Activated CD4-positive, alpha-beta T cell treated with anti-CD3 and anti-CD28 coated beads, Interleukin-2, amount 50 U/mL, for 16 hours (primary cell): ENCODE measurements at regions not wholly inside any gene's neighbourhood (a gene's known extent, or its start where the extent isn't known, plus 50 kb on each side); places are given as distances from the start of the nearest gene placed in this dataset.

Source experiments
- DNase-seq: peaks from one replicate; pipeline ENCODE4 v3.0.0-alpha.2; 2020

DNA sequence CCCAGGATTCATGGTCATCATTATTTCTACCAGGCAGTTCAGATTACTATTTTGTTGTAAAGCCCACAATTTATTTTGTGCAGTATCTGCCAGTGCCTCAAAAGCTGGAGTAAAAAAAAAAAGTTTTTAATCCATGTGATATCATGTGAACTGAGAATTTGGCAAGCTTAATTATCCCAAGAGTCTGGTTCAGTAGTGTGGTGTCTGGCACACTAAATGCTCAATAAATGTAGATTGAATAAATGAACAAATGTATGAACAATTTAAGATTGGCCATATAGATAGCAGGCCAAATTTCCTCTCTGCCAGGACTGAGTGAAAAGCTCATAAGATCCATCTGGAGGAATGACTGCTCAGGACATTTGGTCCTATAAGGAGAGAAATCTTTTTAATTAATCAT lies 533.0 kb downstream of the TLE1 start:
- DNase-seq: no peak

DNA sequence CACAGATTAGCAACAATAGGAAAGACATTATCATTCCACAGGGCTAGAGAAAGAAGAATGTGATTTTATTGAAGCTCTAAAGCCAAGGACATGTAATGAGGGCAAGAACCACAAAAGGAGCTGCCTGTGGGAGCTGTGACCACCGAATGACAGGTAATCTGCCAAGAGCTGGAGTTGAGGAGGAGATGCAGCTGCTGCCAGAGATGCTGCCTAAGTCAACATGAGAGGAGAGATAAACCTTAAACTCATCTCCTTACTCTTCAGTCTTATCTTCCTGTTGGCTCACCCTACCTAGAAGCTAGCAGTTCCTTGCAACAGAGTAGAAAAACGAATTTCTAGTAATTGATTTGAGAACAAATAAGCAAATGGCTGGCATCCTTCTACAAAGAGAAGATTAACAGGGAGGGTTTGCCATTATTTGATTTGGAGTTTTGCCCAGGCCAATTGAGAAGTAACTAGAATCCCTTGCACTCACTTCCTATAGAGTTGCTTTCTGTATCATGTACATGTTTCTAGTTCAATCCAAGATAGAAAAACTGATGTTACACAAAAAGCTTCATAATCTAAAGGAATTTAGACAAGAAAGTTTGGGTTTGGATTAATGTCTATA lies 539.2 kb downstream of the TLE1 start:
- no peak for DNase-seq

DNA sequence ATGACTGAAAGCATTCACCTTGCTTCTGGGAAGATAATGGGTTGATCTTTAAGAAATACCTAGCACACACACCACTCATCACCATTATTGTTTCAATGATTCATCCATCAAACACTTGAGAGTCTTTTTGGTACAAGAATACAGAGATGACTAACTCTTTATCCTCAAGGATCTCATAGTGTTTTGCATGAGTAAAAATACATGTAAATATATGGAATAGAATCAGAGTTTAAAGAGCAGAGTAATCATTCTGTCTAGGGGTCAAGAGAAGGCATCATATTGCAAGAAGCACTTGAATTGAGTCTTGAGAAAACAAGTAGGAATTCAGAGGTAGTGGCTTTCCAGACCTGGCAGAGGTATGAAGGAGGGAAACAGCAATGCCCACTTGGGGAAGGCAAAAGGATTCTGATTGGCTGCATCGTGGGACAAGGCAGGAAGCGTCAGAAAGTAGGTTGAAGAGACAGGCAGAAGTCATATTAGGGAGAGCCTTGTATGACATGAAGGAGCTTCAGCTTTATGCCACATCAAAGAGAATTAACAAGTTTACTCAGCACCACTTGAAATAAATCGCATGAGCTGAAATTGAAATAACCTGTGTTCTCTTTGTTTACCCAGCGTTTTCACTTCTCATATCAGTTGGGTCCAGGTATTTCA lies 542.5 kb downstream of the TLE1 start:
- no peak for DNase-seq

DNA sequence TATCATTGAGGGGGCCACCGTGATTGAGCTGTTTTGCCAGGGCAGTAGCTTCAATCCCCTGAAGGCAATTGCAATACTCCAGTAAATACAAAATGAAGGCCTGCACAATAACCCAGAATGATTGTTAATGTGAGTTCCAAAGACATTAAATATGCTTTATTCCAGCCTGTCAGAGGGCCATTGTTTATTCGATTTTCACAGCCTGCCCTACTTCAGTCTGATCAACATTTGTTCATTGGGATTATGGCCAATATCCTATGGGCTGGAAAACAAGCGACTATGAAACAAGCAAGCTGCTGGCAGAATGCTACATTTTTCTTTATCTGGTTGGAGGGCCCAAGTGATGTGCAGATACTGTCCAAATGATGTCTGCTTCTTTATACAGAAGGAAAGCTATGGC lies 543.1 kb downstream of the TLE1 start:
- DNase-seq: no peak

DNA sequence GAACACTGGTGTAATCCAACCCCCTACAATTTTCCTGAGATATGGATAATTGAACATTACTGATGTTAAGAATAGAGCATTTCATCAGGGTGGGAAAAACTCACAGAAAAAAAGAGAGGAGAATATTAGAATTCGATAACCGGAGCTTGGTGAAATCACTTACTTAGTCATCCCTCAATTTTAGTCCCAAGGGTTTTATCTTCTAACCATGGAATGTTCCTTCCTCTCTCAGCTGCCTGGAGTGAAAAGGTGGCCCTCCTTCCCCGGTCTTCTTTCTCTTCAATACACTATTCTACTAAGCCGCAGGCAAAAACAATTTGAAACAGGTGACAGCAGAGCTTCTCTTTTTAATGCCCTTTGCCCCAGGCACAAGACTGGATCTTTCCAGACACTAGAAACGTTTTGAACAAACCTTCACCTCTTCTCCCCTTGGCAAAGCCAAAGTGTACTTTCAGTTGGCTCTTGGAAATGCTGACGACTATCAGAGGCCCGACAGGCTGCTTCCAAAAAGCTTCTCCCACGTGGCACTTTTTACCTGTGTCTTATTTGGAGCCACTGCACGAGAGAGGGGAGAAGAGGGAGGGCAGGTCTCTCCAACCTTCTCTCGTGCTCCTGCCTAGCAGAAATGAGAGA lies 543.9 kb downstream of the TLE1 start:
- no peak for DNase-seq

DNA sequence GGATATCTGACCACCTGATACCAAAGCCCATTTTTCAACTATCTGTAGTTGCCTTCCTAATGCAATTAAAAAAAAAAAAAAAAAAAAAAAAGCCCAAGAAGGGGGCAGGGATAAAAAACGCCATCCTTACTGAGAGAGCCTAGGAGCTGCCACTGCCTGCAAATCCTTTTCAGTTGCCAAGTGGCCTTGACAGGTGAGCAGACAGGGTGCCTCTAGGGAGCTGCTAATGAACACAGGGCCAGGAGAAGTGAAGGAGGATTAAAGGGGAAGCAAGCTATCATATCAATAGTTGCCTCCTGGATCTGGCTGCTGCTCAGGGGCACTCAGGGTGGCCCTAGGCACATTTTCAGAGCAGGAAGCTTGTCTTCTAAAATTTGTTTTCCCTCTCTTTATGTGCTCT lies 547.4 kb downstream of the TLE1 start:
- no peak for DNase-seq

DNA sequence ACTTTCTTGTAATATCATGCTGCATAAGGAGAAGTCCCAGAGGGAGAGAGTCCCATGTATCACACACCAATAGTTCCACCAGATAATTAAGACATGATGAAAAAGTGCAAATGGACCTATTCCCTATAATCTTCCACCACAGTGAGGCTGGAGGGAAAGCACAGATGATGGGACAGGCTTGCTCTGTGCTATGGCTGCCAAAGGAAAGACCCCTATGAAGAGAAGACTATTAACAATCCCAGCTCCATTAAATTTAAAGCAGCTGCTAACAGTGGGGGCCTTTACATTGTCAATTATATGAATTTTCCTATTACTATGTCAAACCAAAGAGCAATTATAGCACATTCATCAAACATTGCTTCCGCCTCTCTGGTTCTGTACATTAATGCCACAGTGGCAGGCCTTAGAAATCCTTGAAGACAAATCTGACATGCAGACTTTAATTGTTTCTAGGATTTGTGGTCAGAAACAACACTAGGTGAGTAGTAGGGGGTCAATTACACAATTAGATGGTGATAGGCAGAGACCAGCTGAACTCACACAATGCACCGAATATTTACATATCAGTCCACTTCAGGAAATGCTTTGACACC lies 551.3 kb downstream of the TLE1 start:
- no peak for DNase-seq

DNA sequence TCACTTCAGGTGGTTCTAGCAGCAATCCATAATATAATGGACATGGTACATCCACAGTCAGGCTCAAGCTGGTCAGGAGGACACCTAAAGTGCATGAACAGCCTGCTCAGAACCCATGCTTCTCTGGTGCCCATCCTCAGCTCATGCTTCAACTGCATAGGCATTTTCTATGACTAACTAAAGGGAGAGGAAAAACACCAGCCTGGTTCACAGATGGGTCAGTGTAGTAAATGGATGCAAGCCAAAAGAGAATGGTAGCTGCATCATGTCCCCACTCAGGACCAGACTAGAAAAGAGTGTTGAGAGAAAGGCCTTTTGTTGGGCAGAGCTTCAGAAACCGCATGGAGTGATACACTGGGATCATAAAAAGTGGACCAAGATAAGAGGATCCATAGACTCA lies 556.6 kb downstream of the TLE1 start:
- DNase-seq: no peak

DNA sequence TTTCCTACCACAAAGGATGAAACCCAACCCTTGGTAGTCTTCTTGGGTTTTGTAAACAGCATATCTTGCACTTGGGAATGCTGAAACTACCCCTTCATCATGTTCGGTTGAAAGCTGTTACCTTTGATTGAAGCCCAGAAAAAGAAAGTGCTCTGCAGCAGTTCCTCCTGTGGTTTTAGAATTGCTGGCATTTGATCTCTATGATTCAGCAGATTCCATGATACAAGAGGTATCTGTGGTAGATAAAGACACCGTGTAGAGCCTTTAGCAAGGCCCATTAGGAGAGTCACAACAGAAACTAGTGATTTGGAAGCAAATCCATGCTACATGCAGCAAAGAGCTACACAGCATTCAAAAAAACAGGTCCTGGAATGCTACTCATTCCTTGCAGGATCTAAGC lies 557.0 kb downstream of the TLE1 start:
- no peak for DNase-seq

DNA sequence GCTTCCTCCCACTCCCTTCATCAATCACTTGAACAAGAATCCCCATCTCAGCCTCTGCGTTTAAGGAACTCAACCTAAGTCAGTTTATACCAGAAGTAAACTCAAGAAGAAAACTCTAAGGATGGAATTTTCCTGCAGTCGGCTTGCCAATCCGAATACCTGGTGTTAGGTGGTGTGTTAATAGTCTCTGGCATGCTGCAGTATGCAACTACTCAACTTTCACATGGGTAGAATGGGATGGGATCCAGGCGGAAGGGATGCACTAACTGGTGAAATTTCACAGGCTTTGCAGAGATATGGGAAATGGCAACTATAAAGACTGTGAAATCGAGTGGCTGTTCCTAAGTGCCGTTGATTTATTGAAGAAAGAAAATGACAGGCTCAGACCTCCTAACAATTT lies 560.6 kb downstream of the TLE1 start:
- no peak for DNase-seq

DNA sequence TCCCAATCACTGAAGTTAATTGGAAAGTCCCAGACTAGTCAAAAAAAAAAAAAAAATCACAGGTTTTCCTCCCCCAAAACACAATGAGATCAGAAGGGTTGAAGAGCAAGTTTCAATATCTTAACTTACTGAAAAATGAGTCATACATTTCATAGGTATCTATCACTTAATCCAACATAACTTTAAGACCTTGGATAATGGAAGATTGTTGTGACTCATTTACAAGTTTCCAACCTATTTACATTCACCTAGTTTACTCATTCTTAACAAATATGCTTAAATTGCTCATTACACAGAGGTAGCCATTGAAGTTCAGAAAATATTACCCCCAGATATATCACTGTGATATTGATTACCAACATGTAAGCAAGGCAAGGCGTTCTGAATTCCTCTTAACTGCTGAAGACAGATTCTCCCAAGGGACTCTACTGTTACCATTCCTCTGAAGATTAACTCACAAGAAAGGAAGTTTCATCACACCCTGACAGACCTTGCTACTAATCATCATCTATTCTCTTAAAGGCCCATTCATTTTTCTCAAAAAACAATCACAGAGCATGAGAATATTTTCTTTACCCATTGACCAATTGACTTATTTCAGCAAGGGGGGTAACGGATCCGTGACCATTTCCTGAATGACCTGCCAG lies 563.8 kb downstream of the TLE1 start:
- no peak for DNase-seq

DNA sequence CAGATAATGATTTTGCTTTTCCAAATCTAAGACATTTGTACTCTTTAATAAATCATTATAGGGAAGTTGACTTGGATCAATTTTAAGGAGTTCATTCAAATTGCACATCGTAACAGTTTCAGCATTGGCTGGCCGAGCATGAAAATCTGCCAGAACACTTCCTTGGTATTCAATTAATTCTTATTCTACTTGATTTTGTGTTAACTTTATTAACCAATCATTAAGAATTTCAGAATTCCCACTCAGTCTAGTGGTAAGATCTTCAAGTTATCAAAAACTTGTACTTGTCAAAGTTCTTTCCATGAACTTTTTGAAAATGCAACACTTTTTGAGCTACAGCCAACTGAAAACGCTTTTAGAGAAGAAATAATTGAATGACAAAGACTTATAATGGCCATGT lies 565.8 kb downstream of the TLE1 start:
- no peak for DNase-seq

DNA sequence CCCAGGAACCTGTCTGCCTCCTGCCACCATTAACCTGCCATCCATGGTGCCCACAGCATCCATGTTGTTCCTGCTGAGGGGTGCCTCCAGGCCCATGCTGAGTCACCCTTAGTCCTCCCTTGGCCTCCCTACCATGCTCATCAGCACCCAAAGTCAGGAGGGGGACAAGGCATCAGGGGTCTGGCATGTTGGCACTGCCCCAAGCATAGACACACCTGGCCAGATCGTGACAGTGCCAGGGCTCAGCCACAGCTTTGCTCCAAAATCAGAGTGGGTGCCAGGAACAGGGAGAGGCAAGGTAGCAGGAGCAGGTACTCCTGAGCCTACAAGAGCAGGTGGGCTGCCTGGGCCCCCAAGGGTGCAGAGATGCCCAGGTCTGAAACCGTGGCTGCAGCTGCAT lies 566.6 kb downstream of the TLE1 start:
- no peak for DNase-seq

DNA sequence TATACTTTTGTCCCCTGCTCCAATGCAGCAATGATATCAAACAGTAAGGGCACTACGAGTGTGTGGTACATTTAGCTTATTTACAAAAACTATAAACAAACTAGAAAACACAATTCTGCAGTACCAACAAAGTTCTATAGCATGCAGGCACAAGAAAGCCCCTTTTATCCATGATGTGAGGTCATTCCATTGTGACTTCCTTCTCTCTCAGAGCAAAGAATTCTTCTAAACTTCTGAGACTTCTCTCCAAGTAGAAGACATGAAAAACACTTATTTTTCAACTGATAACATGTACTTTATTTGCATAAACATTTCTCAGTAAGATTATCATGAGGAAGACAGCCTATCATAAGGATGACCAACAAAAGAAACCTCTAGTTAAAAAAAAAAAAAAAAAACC lies 569.8 kb downstream of the TLE1 start:
- DNase-seq: no peak

DNA sequence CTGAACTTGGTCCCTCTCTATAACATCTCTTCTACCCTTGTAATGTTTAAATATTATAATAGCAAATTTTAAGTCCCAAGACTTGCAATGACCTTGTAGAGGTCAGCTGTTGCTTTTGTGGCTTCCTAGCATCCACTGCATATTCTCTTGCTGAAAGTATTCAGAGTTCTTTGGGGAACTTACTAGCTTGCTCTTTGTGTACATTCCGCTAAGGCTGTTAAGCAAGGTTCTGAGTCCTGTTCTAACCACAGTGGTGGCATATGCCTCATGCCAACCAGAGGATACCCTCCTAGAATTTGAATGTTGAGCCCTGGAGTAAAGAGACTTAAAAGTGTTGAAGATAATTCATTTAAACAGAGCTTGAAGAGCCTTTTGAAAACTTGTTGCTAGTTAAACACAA lies 570.9 kb downstream of the TLE1 start:
- no peak for DNase-seq

DNA sequence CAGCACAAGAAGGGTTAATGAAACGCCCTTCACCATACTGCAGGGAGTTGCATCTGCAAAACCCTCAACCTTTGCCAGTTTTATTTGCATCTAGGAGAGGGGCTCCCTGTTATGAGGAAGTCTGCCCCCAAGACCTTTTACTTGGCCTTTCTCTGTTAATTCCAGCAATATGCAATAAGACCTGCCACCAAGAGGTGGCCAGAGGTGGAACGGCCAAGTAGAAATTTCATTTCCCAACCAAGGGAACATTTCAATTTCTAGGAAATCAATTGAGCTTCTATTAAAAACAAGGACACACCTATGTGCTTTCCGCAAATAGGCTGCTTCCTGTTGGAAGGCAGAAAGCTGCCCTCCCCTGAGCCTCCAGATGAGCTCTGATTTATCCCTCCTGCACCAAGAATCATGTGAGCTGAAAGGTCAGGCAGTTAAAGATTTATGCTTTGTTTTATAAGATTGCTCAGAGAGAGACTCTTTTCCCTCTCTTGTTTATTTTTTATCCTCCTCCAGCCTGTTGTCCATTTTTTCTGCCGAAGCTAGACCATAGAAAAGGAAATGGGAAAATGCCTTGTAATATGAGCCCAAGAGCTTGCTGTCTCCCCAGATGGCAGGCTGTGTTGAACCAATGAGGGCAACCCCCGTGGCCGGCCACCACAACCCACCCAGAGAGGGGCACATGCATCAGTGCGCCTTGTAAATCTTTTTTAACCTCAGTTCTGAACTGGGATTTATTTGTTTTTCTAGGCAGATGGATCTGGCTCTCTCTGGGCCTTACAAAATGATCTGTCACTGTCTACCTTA lies 572.8 kb downstream of the TLE1 start:
- no peak for DNase-seq

DNA sequence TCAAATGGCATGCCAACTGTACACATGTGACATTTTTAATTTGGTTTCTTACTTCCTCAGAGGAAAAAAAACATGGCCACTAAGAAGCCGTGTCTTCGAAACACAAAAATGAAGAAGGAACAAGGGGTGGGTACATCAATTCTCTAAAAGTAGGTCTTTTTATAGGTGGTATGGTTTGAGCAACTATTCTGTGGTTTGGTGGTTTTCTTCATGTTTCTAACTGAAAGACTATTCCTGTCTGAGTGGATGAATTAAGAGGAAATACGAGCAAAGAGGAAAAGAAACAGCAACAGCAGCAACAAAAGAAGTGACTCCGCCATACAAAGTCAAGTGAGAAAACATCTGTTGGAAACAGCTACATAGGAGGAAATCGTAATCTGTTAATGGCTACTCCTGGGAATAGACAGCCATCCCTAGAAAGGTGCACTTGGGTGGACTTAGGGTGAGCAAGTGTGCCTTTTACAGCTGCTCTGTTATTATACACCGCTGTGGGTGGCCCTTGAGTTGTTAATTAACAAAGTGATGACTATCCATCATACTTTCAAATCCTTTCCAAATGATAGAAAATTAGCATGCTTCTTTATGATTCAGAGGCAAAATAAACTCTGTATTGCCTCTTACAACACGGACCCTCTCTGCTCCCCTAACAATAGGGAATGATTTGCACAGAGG lies 575.8 kb downstream of the TLE1 start:
- DNase-seq: no peak

DNA sequence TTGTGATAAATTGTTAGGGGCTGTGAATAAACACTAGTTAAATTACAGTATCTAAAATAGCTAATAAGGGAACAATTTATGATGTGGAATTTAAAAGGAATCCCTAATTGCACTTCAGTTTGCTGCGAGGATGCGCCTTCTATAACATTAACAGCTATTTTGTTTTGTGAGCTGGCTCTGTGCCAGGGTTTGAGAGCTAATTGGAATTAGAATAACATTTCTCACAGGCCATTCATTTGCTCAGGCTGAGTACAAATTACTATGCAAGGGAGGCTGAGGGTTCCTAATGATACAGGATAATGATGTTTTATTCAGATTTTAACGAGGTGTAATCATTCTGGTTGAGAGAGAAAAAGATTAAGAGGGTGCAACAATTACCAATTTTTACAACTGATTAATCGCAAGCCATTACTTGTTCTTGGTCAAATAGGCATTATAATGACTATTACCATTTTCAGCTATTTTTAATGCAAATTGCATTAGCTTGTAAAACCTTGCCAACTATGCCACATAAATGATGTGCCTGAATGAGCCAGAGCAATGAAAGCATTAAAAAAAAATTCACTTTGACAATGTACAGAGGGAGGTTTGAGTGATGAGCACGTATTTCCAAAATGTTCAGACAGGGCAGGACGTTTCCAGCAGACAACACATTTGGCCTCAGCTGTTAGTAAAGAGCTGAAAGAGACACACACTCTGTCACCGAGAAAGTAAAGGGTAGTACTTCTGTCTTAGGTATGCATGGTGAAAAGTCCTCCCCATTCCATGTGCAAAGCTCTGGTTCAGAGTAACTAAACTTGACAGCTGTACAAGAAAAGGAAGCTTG lies 576.5 kb downstream of the TLE1 start:
- no peak for DNase-seq

DNA sequence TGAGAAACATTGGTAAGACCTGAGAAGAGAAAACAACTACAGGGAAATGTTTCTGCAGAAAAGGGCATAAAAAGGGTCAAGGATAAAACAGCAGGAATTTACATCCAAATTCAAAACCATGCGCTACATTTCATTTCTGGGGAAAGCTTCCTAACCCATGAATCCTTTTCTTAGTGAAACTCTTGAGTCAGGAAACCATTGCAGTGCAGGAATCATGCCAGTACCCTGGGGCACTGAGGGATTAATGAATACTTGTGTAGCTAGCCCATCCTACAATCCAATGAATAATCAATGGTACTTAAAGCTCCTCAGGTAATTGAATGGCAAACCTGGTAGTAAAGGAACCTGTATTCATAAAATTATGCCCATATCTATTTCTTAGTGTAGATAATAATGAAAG lies 580.5 kb downstream of the TLE1 start:
- no peak for DNase-seq

DNA sequence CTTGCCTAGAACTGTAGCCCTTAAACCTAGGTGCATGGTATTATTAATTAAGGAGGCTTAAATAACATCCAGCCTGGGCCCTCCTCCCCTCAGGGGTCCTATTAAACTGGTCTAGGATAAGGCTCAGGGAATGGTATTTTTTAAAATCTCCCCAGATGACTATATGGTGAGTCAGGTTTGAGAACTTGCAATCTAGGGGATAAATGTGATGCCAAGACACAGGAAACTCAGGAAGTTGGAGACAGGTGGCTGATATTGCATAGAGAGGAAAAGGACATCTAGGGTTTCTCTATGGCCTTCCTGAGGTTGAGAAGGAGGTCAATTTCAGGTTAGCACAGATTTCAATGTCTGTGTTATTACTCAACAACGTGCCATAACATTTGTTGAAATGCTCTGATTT lies 581.0 kb downstream of the TLE1 start:
- no peak for DNase-seq
